GM18511 (cell line): ENCODE measurements at regions not wholly inside any gene's neighbourhood (a gene's known extent, or its start where the extent isn't known, plus 50 kb on each side); places are given as distances from the start of the nearest gene placed in this dataset.

Experiments used
- ATAC-seq: cut with Tn5 transposase; IDR thresholded peaks from one replicate; pipeline ENCODE4 v1.9.1; 2021; ENCODE audit warnings: mild to moderate bottlenecking, moderate library complexity; ENCODE audit not compliant: unreplicated experiment

- ATAC-seq: no peak
Measured at GRCh38 chr10:94183666-94184264, 179.0 kb downstream of the NOC3L start.

GRCh38 chr10:94186722-94187121, 176.0 kb downstream of the NOC3L start:
- no peak for ATAC-seq

- ATAC-seq: no peak
Measured at GRCh38 chr10:94192333-94192732, 170.4 kb downstream of the NOC3L start.

- no peak for ATAC-seq
Measured at GRCh38 chr10:94192974-94193373, 169.8 kb downstream of the NOC3L start.

- ATAC-seq: no peak
Measured at GRCh38 chr10:94193466-94193924, 169.2 kb downstream of the NOC3L start.

DNA sequence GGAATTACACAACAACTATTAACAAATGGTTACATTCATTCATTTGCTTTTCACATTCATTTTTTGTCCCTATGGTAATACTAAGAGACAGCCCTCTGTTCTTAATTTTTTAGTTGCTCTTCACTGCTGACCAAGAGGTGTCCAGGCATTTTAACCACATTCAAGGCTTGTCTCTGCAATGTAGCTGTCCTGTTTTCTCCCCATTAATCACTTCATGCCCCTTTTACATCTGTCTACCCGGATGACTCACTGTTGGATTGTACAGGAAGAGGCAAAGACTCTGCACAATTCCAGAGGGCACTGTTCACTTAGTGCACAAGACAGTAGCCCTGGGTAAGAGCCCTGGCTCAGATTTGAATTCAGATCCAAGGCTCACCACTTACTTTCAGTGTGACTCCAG, 168.5 kb downstream of the NOC3L start:
- no peak for ATAC-seq

GRCh38 chr10:94197241-94197640, 165.5 kb downstream of the NOC3L start:
- ATAC-seq: no peak

- no peak for ATAC-seq
Measured at GRCh38 chr10:94198324-94198723, 164.4 kb downstream of the NOC3L start.

DNA sequence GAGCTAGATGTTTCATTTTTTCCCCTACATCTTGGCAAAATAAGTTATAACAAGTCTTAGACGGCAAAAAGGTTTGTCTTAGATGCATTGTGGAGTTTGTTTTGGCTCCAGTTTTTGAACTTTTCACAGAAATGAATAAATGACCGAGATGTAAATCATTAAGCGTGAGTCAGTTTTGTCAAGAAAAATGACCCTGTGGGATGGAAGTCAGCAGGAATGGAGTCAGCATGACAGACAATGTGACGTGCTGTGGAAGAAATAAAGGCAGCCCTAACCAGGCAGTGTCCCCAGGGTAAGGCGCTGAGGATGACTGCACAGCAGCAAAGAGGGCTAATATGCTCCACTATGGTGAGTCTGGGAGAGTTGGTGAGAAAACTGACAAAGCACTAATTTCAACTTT, 163.2 kb downstream of the NOC3L start:
- ATAC-seq: no peak

- ATAC-seq: no peak
Measured at GRCh38 chr10:94200146-94200837, 162.4 kb downstream of the NOC3L start.

DNA sequence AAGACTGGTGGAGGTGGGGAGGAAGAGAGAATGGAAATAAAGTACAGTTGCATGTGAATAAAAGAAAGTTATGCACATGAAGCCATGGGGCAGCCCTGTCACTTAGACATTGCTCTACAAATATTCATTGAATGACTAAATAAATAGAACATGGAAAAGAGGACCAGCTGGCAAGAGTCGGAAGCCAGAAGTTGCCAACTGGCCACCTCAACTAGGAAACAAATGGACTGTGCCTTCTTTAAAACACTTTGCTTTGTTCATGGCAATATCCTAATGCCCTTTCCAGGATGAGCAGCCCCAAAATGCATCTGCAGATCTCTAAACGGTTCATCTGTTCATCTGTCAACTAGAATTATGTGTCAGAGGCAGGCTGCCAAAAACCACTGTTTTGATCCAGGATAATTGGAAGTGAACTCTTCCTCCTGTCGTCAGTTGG, 157.3 kb downstream of the NOC3L start:
- ATAC-seq: no peak

DNA sequence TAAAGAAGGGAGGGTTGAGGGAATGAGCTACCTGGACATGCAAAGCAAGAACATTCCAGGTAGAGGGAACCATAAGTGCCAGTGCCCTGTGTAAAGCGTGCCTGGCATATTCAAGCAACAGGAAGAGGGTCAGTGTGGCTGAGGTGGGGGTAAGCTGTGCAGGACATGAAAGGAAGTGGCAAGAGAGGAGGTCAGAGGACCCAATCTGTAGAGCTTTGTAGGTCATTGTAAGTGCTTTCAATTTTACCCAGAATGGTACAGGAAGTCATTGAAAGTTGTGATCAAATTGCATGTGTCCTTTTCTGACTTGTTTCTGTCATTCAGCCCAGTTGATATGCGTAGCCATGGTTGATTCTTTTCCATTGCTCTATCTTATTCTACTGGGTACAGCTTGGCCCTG, 156.6 kb downstream of the NOC3L start:
- no peak for ATAC-seq

GRCh38 chr10:94208315-94208714, 154.4 kb downstream of the NOC3L start:
- ATAC-seq: no peak

- ATAC-seq: no peak
Measured at GRCh38 chr10:94210440-94211168, 152.1 kb downstream of the NOC3L start.

DNA sequence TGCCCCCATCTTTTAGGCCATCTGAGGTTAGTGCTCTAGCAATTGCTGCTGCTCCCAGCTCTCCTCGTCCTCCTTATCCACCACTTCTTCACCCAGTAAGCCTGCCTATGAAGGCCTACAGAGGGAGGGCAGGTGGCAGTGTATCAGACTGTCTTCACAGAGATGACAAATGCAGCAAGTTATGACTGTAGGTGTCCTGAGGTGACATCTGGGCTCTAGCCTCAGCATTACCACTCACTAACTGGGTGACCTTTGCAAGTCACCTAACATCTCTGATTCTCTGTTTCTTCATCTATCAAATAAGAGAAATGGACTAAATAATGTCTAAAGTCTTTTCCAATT, 151.6 kb downstream of the NOC3L start:
- no peak for ATAC-seq

GRCh38 chr10:94213001-94213530, 149.7 kb downstream of the NOC3L start:
- ATAC-seq: no peak

- ATAC-seq: no peak
Measured at GRCh38 chr10:94213980-94214379, 148.8 kb downstream of the NOC3L start.

DNA sequence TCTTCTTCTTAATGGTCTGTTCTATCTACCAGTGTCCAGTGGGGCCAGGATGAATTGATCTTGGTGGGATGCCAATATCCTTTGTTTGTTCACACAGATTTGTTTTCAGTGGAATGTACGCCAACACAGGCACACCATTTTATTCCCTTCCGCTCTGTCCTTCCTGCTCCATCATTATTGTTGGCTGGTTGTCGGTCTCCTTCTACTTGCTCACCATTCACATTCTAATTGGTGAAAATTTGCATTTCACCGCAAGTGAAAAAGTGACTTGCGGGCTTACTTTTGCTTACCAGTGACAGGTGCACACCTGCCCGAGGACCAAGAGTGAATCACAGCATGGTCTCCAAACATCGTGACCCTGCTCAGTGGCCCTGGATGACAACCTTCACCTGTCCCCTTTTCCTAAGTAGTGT, 148.3 kb downstream of the NOC3L start:
- ATAC-seq: no peak

- ATAC-seq: no peak
Measured at GRCh38 chr10:94216201-94216600, 146.5 kb downstream of the NOC3L start.

- no peak for ATAC-seq
Measured at GRCh38 chr10:94217411-94217810, 145.3 kb downstream of the NOC3L start.

- no peak for ATAC-seq
Measured at GRCh38 chr10:94218493-94219183, 144.1 kb downstream of the NOC3L start.
